HG03460 (cell line): ENCODE measurements at regions not wholly inside any gene's neighbourhood (a gene's known extent, or its start where the extent isn't known, plus 50 kb on each side); places are given as distances from the start of the nearest gene placed in this dataset.
A peak's percentile ranks its signal among the peaks of the same experiment; 100 is the strongest.

Experiments
- ATAC-seq: cut with Tn5 transposase; IDR thresholded peaks from one replicate; pipeline ENCODE4 v1.9.1; 2021; ENCODE audit not compliant: unreplicated experiment

- ATAC-seq: no peak
These were observed 90.2 kb upstream of the RESF1 start for GRCh38 chr12:31868965-31869364.

DNA sequence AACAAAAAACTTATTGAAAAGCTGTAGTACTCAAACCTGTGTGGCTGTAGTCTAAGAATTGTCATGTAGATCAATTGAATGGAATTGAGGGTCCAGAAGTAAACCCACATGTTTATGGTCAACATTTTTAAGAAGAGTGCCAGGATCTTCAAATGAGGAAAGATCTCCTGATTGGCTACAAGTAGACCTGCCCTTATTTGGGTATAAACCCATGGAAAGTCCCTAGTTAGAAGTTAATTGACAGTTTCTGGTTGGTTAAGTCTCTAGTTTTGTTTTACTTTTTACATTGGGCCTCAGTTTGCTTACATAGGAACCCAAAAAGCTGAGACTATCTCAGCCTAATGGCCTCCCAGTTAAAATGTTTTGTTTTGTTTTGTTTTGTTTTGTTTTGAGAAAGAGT is 91.9 kb upstream of the RESF1 start:
- ATAC-seq: no peak

GRCh38 chr12:31866523-31866922 is 92.7 kb upstream of the RESF1 start:
- ATAC-seq: no peak

GRCh38 chr12:31865023-31865422 is 94.2 kb upstream of the RESF1 start:
- no peak for ATAC-seq

- ATAC-seq: no peak
These were observed 97.9 kb upstream of the RESF1 start for GRCh38 chr12:31861360-31861759.

GRCh38 chr12:31860401-31860800 is 98.8 kb upstream of the RESF1 start:
- no peak for ATAC-seq

DNA sequence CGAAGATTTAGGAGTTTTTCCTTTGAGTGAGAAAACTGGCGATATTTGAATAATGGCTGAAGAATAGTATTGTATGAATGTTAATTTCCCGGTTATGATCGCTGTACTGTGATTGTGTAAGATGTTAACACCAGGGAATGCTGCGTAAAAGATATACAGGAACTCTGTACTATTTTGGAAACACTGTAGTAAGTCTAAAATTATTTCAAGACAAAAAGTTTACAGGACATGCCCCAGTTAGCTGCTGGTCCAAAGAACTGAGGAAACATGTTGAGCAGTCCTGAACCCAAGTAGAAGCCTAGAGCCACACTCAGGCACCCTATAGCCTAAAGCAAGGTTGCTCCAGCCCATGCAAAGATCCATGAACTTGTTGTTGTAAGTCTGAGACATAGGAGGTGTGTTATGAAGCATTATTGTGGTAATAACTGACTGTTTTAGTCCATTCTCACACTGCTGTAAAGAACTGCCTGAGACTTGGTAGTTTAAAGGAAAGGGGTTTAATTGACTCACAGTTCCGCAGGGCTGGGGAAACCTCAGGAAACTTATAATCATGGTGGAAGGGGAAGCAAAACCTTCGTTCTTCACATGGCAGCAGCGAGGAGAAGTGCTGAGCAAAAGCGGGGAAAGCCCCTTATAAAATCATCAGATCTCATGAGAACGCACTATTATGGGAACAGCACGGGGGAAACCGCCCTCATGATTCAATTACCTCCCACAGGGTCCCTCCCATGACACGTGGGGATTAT is 99.8 kb upstream of the RESF1 start:
- ATAC-seq: no peak

DNA sequence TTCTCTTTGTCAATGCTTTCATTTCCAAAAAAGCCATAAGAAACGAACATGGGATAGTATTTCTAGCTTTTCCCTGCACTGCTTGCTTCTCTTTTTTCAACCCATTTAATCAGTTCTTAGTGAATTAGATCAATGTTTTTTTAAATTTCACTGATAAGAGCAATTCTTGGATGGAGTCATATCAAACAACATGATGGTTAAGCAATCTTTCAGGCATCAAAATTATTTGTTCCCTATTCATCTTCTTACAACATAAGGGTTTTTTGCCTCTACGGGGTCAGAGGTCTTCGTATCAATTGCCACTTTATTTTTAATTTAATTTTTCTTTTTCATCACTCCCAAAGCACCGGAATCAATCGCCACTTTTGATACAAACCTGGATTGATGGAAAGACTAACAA is 103.8 kb upstream of the RESF1 start:
- no peak for ATAC-seq

DNA sequence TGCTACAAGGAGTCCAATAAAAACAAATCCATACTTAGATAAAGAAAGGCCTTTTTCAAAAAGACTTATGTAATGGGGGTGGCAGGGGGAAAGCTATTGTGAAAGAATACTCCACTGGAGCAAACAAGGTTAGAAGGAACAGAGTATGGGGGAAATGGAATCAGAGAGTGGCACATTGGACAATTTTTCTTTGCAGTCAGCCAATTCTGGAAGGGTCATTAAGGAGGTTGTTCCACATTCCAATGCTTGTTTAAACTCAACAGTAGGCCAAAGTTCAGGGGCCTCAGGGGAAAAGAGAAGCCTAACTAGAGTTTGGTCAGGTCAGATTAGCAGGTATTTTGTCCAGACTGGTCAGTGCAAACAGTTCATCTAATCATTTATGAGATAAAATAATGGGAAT is 105.2 kb upstream of the RESF1 start:
- ATAC-seq: no peak

DNA sequence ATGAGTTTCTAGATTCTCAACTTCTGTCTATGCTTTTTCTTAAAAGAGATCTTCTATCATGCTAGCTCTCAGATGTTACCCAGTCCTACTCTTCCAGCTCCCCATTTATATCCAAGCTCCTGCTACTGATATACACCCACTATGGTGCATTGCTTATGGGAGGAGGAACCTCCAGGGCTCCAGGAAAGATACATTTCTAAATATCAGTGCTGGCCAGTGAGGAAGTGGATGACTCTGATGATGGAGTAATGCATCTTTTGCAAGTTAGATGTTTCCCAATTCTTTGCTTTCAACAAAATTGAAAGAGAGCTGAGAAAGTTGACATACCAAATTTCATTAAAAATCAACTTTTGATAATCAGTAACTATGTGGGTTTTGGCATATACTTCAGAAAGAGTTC is 105.7 kb upstream of the RESF1 start:
- ATAC-seq: no peak

GRCh38 chr12:31850268-31850667 is 108.9 kb upstream of the RESF1 start:
- no peak for ATAC-seq

- no peak for ATAC-seq
These were observed 110.0 kb upstream of the RESF1 start for GRCh38 chr12:31849090-31849687.

DNA sequence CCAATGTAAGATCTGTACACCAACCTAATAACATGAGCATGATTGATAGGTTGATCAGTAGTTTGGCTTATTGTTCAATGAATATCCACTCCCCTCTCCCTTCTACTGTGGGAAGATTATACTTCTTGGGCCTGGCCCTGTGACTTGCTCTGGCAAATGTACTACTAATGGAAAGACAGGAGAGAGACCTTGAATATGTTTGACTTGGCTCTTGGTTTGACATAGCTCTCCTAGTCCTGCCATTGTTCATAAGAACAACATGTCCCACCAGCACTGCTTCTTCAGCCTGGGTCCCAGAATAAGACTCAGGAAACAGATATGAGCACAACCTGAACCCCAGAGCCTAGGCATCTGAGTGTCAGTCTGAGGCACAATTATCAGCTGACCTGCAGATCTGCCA is 112.8 kb upstream of the RESF1 start:
- no peak for ATAC-seq

DNA sequence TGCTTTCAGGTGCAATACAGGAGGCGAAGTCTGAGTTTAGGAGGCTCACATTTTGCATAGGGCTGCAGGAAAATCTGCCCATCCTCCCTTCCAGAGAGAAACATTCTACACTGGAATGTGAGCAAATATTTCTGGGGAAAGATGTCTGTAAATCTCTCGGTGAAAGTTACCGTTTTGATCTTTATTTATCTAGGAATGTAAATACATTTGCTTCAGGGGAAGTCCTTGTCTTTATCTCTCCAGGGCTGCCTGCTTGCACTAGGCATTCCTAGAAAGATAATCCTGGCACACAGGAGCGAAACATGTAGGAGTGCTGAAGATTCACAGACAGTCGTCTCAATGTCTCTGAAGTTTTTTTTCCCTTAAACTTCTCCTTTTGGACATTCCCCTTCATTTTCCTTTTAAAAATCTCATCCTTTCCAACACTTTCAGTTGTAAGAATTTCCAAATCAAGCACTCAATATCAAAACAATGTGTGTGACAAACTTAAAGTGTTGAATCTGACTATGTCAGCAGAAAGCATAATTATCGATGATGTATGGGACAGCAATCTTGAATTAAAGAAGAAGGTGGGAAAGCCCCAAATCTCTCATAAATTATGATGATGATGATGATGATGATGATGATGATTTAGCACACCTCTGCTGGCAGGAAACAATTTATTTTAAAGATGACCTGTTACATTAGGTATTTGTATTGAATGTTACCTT is 113.4 kb upstream of the RESF1 start:
- no peak for ATAC-seq

- no peak for ATAC-seq
These were observed 114.7 kb upstream of the AMN1 start for GRCh38 chr12:31843398-31844095.

DNA sequence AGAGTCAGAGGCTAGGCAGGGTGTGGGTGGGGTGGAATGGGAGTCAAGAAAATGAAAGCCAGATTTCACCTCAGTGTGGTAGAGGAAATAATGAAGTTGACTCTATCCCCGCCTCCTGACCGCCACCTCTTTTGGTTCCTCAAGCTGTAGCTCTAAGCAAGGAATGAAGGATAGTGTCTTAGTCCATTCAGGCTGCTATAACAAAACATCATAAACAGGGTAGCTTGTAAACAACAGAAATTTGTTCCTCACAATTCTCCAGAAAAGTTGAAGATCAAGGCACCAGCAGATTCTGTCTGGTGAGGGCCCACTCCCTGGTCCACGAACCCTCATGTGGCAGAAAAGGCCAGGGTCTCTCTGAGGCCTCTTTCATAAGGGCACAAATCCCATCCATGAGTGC is 109.1 kb upstream of the AMN1 start:
- ATAC-seq: no peak

- ATAC-seq: no peak
These were observed 106.6 kb upstream of the AMN1 start for GRCh38 chr12:31835276-31835882.

DNA sequence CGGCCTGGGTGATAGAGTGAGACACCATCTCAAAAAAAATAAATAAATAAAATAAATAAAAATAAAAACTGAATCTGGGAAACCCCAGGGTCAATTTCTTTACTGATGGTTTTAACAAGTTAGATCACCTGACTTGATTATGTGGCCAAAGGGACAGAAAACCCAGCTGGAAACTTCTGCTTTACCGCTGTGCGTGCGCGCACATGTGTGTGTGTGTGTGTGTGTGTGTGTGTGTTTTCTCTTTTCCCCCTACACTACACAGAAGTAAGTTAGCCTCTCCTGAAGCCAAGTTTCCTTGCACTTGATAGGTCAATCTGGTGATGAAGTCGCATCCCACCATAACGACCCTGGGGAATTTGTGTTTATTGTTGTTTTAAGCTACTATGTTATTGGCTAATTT is 105.3 kb upstream of the AMN1 start:
- no peak for ATAC-seq

DNA sequence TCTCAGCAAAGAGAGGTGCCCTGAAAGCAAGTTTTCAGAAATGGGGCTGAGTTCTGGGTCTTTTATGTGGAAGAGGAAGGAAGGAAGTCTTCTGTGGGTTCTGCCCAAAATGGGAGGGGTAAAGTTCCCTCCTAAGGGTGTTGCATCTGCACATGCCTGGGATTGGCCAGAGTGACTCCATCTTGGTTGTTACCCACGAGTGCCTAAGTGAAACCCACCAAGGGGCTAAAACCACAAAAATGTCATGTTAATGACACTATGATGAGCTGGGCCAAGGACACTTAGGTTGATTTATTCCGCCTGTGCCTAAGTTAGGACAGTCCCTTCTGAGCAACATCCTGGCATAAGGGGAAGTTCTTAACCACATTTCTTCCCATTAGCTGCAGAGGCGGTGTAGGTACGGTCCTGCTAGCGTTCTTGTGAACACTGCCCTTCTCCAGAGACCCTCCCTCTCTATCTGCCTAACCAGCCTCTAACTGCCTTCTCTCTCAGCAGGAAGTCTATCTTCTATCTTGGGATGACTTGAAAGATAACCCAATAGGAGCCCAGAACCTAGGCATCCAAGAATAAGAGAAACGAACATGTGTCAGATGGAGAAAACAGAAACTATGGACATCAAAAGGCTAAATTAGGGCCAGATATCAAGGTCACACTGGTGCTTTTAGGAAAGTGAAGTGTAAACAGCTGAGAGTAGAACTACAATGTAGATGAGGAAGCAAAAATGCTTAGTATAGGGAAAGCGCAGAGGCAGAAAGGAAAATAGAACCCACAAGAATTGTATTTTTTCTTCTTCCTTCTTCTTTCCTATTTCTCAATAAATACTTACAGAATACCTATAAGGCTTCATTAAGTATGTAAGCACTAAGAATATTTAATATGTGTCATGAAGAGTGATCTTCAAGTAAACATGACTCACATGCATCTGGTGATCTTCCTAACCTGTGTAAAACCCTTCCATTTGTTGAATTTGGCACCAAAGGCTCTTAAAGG is 104.2 kb upstream of the AMN1 start:
- peak; percentile 66 for ATAC-seq

DNA sequence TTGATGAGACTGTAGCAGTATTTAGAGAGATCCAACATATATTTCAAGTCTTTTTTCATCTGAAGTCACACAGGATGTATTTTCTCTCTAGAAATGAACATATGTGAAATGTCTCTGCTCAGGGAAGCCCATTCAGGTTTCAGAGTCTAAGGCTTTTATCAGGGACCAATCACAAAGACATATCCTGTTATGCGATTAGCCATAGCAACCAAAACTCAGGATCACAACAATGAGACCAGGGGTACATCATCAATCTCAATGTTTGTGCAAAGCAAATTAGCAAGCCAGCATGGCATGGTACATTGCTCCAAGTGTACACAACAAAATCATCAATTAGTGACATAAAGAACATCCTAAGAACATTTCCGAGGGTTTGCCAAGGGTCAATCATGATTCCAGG is 99.2 kb upstream of the AMN1 start:
- no peak for ATAC-seq
